HG02610 (cell line): ENCODE measurements at regions not wholly inside any gene's neighbourhood (a gene's known extent, or its start where the extent isn't known, plus 50 kb on each side); places are given as distances from the start of the nearest gene placed in this dataset.

Experiments
- ATAC-seq: cut with Tn5 transposase; IDR thresholded peaks from one replicate; pipeline ENCODE4 v1.9.1; 2021; ENCODE audit warnings: mild to moderate bottlenecking, moderate library complexity; ENCODE audit not compliant: unreplicated experiment

GRCh38 chr11:111194860-111195568 is 50.5 kb upstream of the POU2AF2 start:
- ATAC-seq, result no peak

DNA sequence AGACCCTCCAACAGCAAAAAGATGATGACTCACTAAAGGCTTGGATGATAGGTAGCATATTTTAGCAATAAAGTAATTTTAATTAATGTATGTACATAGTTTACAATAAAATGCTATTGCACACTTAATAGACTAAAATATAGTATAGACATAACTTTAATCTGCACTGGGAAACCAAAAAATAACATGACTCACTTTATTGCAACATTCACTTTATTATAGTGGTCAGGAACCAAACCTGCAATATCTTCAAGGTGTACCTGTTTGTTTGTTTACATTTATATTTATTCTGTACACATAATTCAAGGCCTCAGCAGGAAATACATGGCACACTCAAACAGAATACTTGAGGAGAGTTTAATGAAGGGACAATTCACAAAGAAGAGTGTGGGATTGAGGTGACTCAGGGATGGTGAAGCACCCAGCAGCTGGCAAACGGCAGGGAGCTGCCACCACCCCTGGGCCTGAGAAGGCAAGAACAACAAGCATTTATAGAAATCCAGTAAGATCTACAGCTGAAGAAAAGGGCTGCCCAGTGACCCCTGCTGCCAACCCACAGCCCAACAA is 51.5 kb upstream of the POU2AF2 start:
- ATAC-seq, result no peak

DNA sequence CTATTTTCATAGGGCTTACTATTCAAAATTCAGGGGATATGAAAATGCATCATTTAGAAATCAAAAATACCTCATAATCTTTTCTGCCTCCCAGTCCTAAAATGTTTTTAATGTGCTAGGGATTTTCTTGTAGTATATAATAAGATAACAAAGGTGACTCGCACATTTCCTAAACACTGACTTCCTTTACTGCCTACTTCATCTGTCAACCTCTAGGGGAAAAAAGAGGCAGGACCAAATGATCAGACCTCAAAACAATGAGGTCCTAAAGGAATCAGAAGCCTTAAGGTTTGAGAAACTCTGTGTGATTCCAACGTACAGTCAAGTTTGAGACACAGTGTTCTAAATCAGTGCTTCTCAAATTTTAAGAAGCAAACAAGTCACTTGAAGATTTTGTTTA is 56.1 kb upstream of the POU2AF2 start:
- no peak for ATAC-seq

GRCh38 chr11:111186308-111186915 is 59.1 kb upstream of the POU2AF2 start:
- no peak for ATAC-seq

DNA sequence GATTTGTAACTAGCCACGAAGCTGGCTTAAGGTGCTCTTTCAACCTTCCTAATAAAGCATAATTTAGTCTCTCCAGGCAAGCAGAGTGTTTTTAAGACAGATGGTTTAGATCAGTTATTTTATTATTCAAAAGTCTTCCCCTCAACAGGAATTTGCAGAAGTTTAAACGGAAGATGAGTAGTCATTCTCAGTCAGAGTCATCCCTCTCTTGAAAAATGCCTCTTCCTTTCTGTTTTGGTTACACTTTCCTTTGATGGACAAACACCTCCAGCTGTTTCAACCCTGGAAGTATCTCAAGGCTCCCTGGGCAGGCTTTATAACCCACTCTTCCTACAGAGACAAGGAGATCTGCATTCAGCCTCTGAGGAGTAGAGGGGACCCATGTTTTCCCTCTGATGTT is 60.3 kb upstream of the POU2AF2 start:
- peak; percentile 77 for ATAC-seq

DNA sequence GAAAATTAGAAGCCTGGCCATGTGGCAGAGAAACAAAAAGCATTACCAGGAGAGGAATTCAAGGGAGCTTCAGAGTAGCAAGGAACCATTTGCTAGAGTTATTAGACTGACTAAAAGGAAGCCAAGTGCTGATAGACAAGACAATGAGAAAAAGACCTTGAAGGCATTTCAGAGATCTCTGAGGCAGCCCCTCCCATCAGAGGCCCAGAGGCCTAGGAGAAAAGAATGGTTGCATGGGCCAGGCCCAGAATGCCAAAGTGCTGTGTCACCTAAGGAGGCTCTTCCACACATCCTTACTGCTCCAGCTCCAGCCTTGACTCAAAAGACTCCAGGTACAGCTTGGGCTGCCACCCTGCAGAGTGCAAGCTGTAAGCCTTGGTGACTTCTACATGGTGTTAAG is 61.8 kb upstream of the POU2AF2 start:
- no peak for ATAC-seq

DNA sequence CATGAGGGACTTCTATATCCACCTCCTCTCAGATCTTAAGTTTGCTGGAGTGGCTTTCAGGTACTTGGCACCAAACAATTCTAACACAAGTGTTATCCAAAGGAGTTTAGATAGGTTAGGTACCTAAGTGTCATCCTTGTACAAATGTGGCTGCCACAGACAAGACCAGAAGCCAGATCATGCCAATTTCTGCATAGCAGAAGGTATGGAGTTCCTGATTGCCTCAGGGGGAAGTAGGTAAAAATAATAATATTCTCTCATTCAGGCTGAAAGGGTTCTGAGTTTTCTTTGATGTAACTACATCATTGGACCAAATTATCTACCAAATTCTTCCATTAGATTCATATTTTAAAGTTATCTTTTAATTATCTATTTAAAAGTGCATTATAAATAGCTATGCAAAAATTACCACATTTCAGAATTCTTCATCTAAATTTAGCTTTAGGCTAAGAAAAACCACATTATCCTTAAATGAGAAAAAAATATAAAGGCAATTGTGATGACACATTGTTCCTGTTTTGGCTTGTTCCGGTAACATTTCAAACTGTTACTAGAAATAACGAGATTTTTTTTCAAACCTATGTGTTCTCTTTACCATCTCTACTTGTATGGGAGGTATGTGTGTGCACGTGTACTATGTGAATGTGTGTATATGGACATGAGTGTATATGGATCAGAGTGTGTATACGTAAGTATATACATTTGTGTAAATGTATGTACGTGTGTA is 66.2 kb upstream of the POU2AF2 start:
- no peak for ATAC-seq

DNA sequence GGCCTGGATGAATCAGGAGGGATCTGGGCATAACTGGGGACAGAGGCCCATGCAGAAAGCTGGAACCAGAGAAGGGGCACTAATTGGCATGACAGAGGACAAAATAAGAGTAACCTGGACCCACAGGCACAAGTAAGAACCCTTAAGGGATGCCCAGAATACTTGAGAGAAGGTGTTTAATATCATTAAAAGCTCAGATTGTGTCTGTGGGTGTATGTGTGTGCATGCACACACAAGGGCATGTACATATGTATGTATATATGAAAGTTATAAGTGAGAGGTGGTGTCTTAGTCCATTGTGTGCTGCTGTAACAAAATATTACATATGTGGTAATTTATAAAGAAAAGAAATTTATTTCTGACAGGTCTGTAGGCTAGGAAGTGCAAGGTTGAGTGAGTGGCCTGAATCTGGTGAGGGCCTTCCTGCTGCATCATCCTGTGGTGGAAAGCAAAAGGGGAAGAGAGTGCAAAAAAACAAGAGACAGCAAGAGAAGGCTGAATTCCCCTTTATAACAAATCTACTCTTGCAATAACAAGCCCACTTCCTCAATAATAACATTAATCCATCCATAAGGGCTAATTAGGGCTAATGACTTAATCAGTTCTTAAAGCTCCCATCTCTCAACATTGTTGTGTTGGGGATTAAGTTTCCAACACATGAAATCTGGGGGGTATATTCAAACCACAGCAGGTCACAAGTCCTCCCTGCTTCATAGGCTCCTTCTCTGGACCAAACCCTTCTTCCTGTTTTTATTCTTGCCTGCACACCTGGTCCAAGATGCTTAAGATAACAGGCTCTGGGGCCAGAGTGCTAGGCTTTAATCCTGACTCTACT is 68.3 kb upstream of the POU2AF2 start:
- peak; percentile 80 for ATAC-seq

- peak; percentile 43 for ATAC-seq
Measured at GRCh38 chr11:111176603-111177002, 68.9 kb upstream of the POU2AF2 start.

GRCh38 chr11:111173221-111173620 is 72.3 kb upstream of the POU2AF2 start:
- no peak for ATAC-seq

DNA sequence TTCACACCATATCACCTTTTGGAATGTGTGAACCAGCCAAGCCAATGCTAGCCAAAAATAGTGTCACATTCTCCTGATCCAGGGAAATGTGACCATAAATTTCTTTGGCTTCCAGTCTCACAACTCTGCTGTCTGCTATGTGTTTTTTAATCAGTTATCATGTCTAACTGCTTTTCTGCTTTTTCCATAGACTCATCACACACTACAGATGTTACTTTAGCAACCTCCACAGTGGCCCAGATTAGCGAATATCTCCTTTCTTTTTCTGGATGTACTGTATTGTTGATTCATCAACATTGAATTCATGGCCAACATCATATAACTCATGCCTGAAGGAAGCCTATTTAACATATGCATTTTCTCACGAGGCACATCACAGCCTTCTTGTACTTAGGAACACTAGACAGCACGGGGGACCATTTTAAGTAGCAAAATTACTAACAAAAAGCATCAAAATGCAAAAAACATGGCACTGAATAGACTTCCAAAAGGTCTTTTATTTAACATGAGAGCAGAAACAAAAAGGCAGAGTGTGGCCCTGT is 73.1 kb upstream of the POU2AF2 start:
- ATAC-seq, result no peak

DNA sequence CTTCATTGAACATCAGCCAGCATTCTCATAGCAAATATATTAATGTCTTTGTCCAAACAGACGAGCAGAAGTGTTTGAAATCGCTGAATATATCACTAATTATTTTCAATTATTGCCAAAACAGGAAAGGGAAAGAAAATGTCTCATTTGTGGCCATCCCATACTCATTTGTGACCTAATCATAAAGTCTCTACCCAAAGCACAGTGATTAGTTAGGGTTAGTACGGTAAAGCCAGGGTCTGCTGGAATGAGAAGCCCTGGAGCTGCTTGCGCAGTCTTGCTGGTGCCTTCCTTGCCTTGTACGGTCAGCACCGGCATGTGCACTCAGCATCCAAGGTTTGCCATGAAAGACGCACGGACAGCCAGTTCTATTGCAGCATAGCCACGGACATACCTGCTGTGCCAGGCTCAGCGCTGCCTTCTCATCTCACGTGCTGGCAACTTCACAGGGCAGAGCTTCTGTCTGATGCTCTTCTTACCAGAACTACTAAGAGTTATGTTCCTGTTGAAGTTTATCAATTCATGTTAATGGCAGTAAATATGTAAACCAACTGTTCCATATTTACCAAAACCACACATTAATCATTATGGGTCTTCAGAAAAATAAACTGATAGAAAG is 74.7 kb upstream of the POU2AF2 start:
- no peak for ATAC-seq

- ATAC-seq, result no peak
Measured at GRCh38 chr11:111169367-111169766, 76.2 kb upstream of the POU2AF2 start.

GRCh38 chr11:111168871-111169270 is 76.7 kb upstream of the POU2AF2 start:
- no peak for ATAC-seq

- ATAC-seq, result no peak
Measured at GRCh38 chr11:111167666-111168065, 77.9 kb upstream of the POU2AF2 start.

- no peak for ATAC-seq
Measured at GRCh38 chr11:111166598-111166997, 78.9 kb upstream of the POU2AF2 start.

DNA sequence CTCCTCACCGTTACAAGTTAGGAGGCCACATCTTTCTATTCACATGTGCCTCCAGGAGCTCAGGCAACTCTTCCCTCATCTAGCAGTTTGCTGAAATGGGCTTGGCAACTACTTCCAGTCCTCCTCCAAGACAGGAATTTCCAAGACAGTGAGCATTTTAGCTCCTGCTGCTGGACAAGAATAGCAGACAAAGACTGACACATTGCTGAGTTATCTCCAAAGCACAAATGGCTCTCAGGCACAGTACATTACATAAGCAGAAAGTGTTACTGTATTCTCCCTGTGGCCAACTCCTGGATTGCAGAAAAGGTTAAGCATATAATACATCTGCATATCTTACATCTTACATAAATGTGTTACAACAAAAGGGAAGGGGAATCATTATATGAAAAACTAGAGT is 83.2 kb upstream of the POU2AF2 start:
- no peak for ATAC-seq

- no peak for ATAC-seq
Measured at GRCh38 chr11:111157571-111157970, 88.0 kb upstream of the POU2AF2 start.

- ATAC-seq, result no peak
Measured at GRCh38 chr11:111155021-111155420, 90.5 kb upstream of the POU2AF2 start.

- ATAC-seq, result no peak
Measured at GRCh38 chr11:111153194-111153593, 92.3 kb upstream of the POU2AF2 start.
